ENCODE measurements at regions not wholly inside any gene's neighbourhood (a gene's known extent, or its start where the extent isn't known, plus 50 kb on each side); places are given as distances from the start of the nearest gene placed in this dataset.
A peak's percentile ranks its signal among the peaks of the same experiment; 100 is the strongest.

DNA sequence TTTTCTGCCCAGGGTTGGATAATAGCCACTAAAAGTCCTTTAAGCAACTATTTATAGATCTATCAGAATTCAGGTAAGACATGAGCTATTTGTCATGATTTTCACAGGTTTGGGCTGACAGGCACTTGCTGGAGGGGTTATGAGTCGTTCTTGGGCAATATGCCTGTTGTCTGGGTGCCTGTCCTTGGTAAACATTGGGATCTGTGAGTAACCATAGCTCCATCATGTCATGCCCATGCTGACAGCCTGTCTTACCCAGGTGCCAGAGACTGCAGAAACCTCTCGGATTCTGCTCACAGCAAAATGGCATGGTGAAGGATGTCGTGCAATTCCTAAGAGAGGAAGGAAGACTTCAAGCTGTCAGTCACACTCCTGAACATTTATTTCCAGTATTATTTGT is 116.0 kb upstream of the PUDP start:
- no peaks in the 10 kb centered on the region for H3F3A ChIP-seq (ENCODE audit: insufficient read depth, low read depth)
- H3K4me2 ChIP-seq = no peak overlapping the region
- TF ChIP-seq, protein P1, sequence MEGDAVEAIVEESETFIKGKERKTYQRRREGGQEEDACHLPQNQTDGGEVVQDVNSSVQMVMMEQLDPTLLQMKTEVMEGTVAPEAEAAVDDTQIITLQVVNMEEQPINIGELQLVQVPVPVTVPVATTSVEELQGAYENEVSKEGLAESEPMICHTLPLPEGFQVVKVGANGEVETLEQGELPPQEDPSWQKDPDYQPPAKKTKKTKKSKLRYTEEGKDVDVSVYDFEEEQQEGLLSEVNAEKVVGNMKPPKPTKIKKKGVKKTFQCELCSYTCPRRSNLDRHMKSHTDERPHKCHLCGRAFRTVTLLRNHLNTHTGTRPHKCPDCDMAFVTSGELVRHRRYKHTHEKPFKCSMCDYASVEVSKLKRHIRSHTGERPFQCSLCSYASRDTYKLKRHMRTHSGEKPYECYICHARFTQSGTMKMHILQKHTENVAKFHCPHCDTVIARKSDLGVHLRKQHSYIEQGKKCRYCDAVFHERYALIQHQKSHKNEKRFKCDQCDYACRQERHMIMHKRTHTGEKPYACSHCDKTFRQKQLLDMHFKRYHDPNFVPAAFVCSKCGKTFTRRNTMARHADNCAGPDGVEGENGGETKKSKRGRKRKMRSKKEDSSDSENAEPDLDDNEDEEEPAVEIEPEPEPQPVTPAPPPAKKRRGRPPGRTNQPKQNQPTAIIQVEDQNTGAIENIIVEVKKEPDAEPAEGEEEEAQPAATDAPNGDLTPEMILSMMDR (conservative IDR thresholded peaks at IDR 0.05) = no peak
- no peak for TF ChIP-seq EZH2 (IDR thresholded peaks at IDR 0.05; ENCODE audit: low read depth)
- intact Hi-C loops (cut with micrococcal nuclease; ENCODE audit: unreplicated experiment) = no loop called here
- no TSS peak for BruUV-seq (replicated peaks)
- no peaks in the 10 kb centered on the region for H3K9me2 ChIP-seq (ENCODE audit: insufficient read depth)
- H2AFZ ChIP-seq = no peak overlapping the region
- H3K4me1 ChIP-seq (replicated peaks; ENCODE audit: insufficient read depth) = no peaks in the 10 kb centered on the region
- POLR2A ChIA-PET (ENCODE audit: unreplicated experiment) = interaction anchor here (0.6 kb wide), 1 partner anchor 13 kb away, joined by 7 read pairs; no protein-coding TSS in a partner anchor
- CTCF ChIA-PET = no interaction called here
- peak in 1 of 2 experiments; percentile 65 for DNase-seq
- H4K20me1 ChIP-seq (ENCODE audit: insufficient read depth) = no peaks in the 10 kb centered on the region
- H3K27me3 ChIP-seq (ENCODE audit: insufficient read depth, low read depth) = no peaks in the 10 kb centered on the region
- H3K36me3 ChIP-seq (ENCODE audit: low read depth) = no peaks in the 10 kb centered on the region
- H3K79me2 ChIP-seq (ENCODE audit: low read depth) = no peaks in the 10 kb centered on the region
- H3K4me3 ChIP-seq = no peak overlapping the region
- no peak overlapping the region for H3K27ac ChIP-seq
- H3K9me3 ChIP-seq (ENCODE audit: insufficient read depth, low read depth) = no peaks in the 10 kb centered on the region

DNA sequence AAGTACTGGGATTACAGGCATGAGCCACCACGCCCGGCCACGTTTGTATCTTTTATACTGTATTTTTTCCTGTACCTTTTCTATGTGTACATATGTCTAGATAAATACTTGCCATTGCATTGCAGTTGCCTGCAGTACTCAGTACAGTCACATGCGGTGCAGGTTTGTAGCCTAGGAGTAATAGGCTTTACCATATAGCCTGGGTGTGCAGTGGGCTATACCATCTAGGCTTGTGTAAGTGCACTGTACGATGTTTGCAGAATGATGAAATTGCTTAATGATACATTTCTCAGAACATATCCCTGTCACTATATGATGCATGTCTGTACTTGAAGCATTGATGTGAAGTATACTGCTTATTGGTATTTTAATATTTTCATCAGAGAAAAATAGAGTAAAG is 115.4 kb upstream of the PUDP start:
- H3K4me2 ChIP-seq = no peak overlapping the region
- ChIA-PET POLR2A (ENCODE audit: unreplicated experiment) (interaction anchor here (0.6 kb wide), 1 partner anchor 13 kb away, joined by 7 read pairs; no protein-coding TSS in a partner anchor), CTCF (no interaction called here)
- no peaks in the 10 kb centered on the region for H3K27me3 ChIP-seq (ENCODE audit: insufficient read depth, low read depth)
- TF ChIP-seq, protein P1 (conservative IDR thresholded peaks at IDR 0.05) = no peak
- H3F3A ChIP-seq (ENCODE audit: insufficient read depth, low read depth) = no peaks in the 10 kb centered on the region
- intact Hi-C loops (cut with micrococcal nuclease; ENCODE audit: unreplicated experiment) = no loop called here
- no peaks in the 10 kb centered on the region for H3K79me2 ChIP-seq (ENCODE audit: low read depth)
- no peaks in the 10 kb centered on the region for H3K36me3 ChIP-seq (ENCODE audit: low read depth)
- H3K27ac ChIP-seq = no peak overlapping the region
- no peaks in the 10 kb centered on the region for H3K9me3 ChIP-seq (ENCODE audit: insufficient read depth, low read depth)
- no peaks in the 10 kb centered on the region for H3K9me2 ChIP-seq (ENCODE audit: insufficient read depth)
- no peaks in the 10 kb centered on the region for H4K20me1 ChIP-seq (ENCODE audit: insufficient read depth)
- H3K4me1 ChIP-seq (replicated peaks; ENCODE audit: insufficient read depth) = no peaks in the 10 kb centered on the region
- H3K4me3 ChIP-seq = no peak overlapping the region
- no TSS peak for BruUV-seq (replicated peaks)
- DNase-seq = no peak
- no peak overlapping the region for H2AFZ ChIP-seq

DNA sequence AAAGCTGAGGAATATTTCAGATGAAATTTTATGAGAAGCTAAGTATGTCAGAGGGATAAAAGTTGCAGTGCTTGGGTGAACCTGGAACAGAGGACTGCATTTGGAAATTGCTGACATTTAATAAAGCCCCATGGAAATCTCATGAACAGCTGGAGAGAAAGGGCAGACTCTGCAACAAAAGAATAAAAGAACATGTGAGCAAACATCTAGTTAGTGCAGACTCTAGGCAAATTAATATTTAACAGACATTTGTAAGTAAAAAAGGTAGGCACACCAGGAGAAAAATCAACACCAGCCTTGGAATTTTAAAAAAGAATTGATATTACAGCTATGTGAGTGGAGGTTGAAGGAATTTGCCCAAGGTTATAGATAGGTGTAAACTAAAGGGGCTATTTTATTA is 114.6 kb upstream of the PUDP start:
- POLR2A ChIA-PET (ENCODE audit: unreplicated experiment) = no interaction called here

More for the DNA sequence above, 114.6 kb upstream of the PUDP start:
- DNase-seq = no peak
- CTCF ChIA-PET = no interaction called here
- H3K79me2 ChIP-seq (ENCODE audit: low read depth) = no peaks in the 10 kb centered on the region
- intact Hi-C loops (cut with micrococcal nuclease; ENCODE audit: unreplicated experiment) = no loop called here
- H3K36me3 ChIP-seq (ENCODE audit: low read depth) = no peaks in the 10 kb centered on the region
- H3K9me2 ChIP-seq (ENCODE audit: insufficient read depth) = no peaks in the 10 kb centered on the region
- H3K9me3 ChIP-seq (ENCODE audit: insufficient read depth, low read depth) = no peaks in the 10 kb centered on the region
- H2AFZ ChIP-seq = no peak overlapping the region
- no peak overlapping the region for H3K4me2 ChIP-seq
- no peaks in the 10 kb centered on the region for H3K4me1 ChIP-seq (replicated peaks; ENCODE audit: insufficient read depth)
- H4K20me1 ChIP-seq (ENCODE audit: insufficient read depth) = no peaks in the 10 kb centered on the region
- no TSS peak for BruUV-seq (replicated peaks)
- TF ChIP-seq, protein P1 (conservative IDR thresholded peaks at IDR 0.05) = no peak
- no peak for TF ChIP-seq EZH2 (IDR thresholded peaks at IDR 0.05; ENCODE audit: low read depth)
- no peaks in the 10 kb centered on the region for H3K27me3 ChIP-seq (ENCODE audit: insufficient read depth, low read depth)
- no peaks in the 10 kb centered on the region for H3F3A ChIP-seq (ENCODE audit: insufficient read depth, low read depth)
- H3K27ac ChIP-seq = no peak overlapping the region
- no peak overlapping the region for H3K4me3 ChIP-seq
